ENCODE measurements at regions not wholly inside any gene's neighbourhood (a gene's known extent, or its start where the extent isn't known, plus 50 kb on each side); places are given as distances from the start of the nearest gene placed in this dataset.

GRCh38 chr4:171142639-171143038 is 670.6 kb upstream of the GALNTL6 start:
- H3K27me3 Mint-ChIP-seq (ENCODE audit: insufficient read depth), result no peaks in the 10 kb centered on the region
- no peak overlapping the region for H3K4me3 Mint-ChIP-seq

GRCh38 chr4:171142045-171142444 is 671.2 kb upstream of the GALNTL6 start:
- H3K27me3 Mint-ChIP-seq (ENCODE audit: insufficient read depth), result no peaks in the 10 kb centered on the region
- no peaks in the 10 kb centered on the region for H3K36me3 Mint-ChIP-seq (ENCODE audit: low read depth)
- no peak for DNase-seq (ENCODE audit: low spot score)
- intact Hi-C loops (cut with micrococcal nuclease), result no loop called here
- no peak overlapping the region for H3K4me3 Mint-ChIP-seq
- H3K9me3 Mint-ChIP-seq, result peaks cover 3% of the 10 kb centered on the region
- no peaks in the 10 kb centered on the region for H3K4me1 Mint-ChIP-seq (ENCODE audit: low read depth)
- no peak overlapping the region for H3K27ac Mint-ChIP-seq

More at GRCh38 chr4:171142639-171143038, 670.6 kb upstream of the GALNTL6 start:
- intact Hi-C loops (cut with micrococcal nuclease), result no loop called here
- Mint-ChIP-seq H3K27ac (no peak overlapping the region), H3K36me3 (ENCODE audit: low read depth) (no peaks in the 10 kb centered on the region), H3K9me3 (peaks cover 3% of the 10 kb centered on the region), H3K4me1 (ENCODE audit: low read depth) (no peaks in the 10 kb centered on the region)
- DNase-seq (ENCODE audit: low spot score), result no peak

- Mint-ChIP-seq H3K27me3 (ENCODE audit: insufficient read depth) (no peaks in the 10 kb centered on the region), H3K4me1 (ENCODE audit: low read depth) (no peaks in the 10 kb centered on the region), H3K36me3 (ENCODE audit: low read depth) (no peaks in the 10 kb centered on the region), H3K4me3 (no peak overlapping the region), H3K27ac (no peak overlapping the region), H3K9me3 (no peaks in the 10 kb centered on the region)
- DNase-seq (ENCODE audit: low spot score), result no peak
- intact Hi-C loops (cut with micrococcal nuclease), result no loop called here
Observed at GRCh38 chr4:171130256-171130801, 682.9 kb upstream of the GALNTL6 start.

- intact Hi-C loops (cut with micrococcal nuclease), result no loop called here
- Mint-ChIP-seq H3K4me1 (ENCODE audit: low read depth) (no peaks in the 10 kb centered on the region), H3K27ac (no peak overlapping the region), H3K4me3 (no peak overlapping the region), H3K36me3 (ENCODE audit: low read depth) (no peaks in the 10 kb centered on the region), H3K9me3 (no peaks in the 10 kb centered on the region), H3K27me3 (ENCODE audit: insufficient read depth) (no peaks in the 10 kb centered on the region)
- no peak for DNase-seq (ENCODE audit: low spot score)
Observed at GRCh38 chr4:171118091-171118490, 695.1 kb upstream of the GALNTL6 start.

GRCh38 chr4:171117457-171117856 is 695.7 kb upstream of the GALNTL6 start:
- intact Hi-C loops (cut with micrococcal nuclease), result no loop called here

GRCh38 chr4:171101845-171102244 is 711.4 kb upstream of the GALNTL6 start:
- H3K9me3 Mint-ChIP-seq, result peaks cover 3% of the 10 kb centered on the region
- DNase-seq (ENCODE audit: low spot score), result no peak
- no peak overlapping the region for H3K27ac Mint-ChIP-seq
- H3K36me3 Mint-ChIP-seq (ENCODE audit: low read depth), result no peaks in the 10 kb centered on the region
- no peak overlapping the region for H3K4me3 Mint-ChIP-seq
- H3K4me1 Mint-ChIP-seq (ENCODE audit: low read depth), result no peaks in the 10 kb centered on the region
- intact Hi-C loops (cut with micrococcal nuclease), result no loop called here
- no peaks in the 10 kb centered on the region for H3K27me3 Mint-ChIP-seq (ENCODE audit: insufficient read depth)

More at GRCh38 chr4:171117457-171117856, 695.7 kb upstream of the GALNTL6 start:
- no peak overlapping the region for H3K27ac Mint-ChIP-seq
- no peaks in the 10 kb centered on the region for H3K9me3 Mint-ChIP-seq
- no peaks in the 10 kb centered on the region for H3K27me3 Mint-ChIP-seq (ENCODE audit: insufficient read depth)
- H3K36me3 Mint-ChIP-seq (ENCODE audit: low read depth), result no peaks in the 10 kb centered on the region
- no peak for DNase-seq (ENCODE audit: low spot score)
- H3K4me1 Mint-ChIP-seq (ENCODE audit: low read depth), result no peaks in the 10 kb centered on the region
- no peak overlapping the region for H3K4me3 Mint-ChIP-seq

- DNase-seq (ENCODE audit: low spot score), result no peak
- intact Hi-C loops (cut with micrococcal nuclease), result no loop called here
- Mint-ChIP-seq H3K9me3 (peaks cover 14% of the 10 kb centered on the region), H3K36me3 (ENCODE audit: low read depth) (no peaks in the 10 kb centered on the region), H3K4me3 (no peak overlapping the region), H3K27me3 (ENCODE audit: insufficient read depth) (no peaks in the 10 kb centered on the region), H3K27ac (no peak overlapping the region), H3K4me1 (ENCODE audit: low read depth) (no peaks in the 10 kb centered on the region)
Observed at GRCh38 chr4:171087089-171087488, 726.1 kb upstream of the GALNTL6 start.

GRCh38 chr4:171067422-171067821 is 745.8 kb upstream of the GALNTL6 start:
- intact Hi-C loops (cut with micrococcal nuclease), result no loop called here
- H3K27me3 Mint-ChIP-seq (ENCODE audit: insufficient read depth), result no peaks in the 10 kb centered on the region
- DNase-seq (ENCODE audit: low spot score), result no peak
- H3K36me3 Mint-ChIP-seq (ENCODE audit: low read depth), result no peaks in the 10 kb centered on the region
- H3K27ac Mint-ChIP-seq, result no peak overlapping the region
- H3K4me3 Mint-ChIP-seq, result no peak overlapping the region
- no peaks in the 10 kb centered on the region for H3K9me3 Mint-ChIP-seq
- no peaks in the 10 kb centered on the region for H3K4me1 Mint-ChIP-seq (ENCODE audit: low read depth)

- Mint-ChIP-seq H3K27ac (no peak overlapping the region), H3K36me3 (ENCODE audit: low read depth) (no peaks in the 10 kb centered on the region)
- DNase-seq (ENCODE audit: low spot score), result no peak
Observed at GRCh38 chr4:171049380-171049779, 763.8 kb upstream of the GALNTL6 start.

GRCh38 chr4:171042989-171043524 is 770.1 kb upstream of the GALNTL6 start:
- H3K4me1 Mint-ChIP-seq (ENCODE audit: low read depth), result no peaks in the 10 kb centered on the region
- intact Hi-C loops (cut with micrococcal nuclease), result no loop called here
- no peak overlapping the region for H3K4me3 Mint-ChIP-seq
- H3K27me3 Mint-ChIP-seq (ENCODE audit: insufficient read depth), result no peaks in the 10 kb centered on the region
- H3K27ac Mint-ChIP-seq, result no peak overlapping the region
- DNase-seq (ENCODE audit: low spot score), result no peak
- no peaks in the 10 kb centered on the region for H3K36me3 Mint-ChIP-seq (ENCODE audit: low read depth)
- H3K9me3 Mint-ChIP-seq, result no peaks in the 10 kb centered on the region

More at GRCh38 chr4:171049380-171049779, 763.8 kb upstream of the GALNTL6 start:
- H3K9me3 Mint-ChIP-seq, result no peaks in the 10 kb centered on the region
- H3K4me1 Mint-ChIP-seq (ENCODE audit: low read depth), result no peaks in the 10 kb centered on the region
- H3K4me3 Mint-ChIP-seq, result no peak overlapping the region
- intact Hi-C loops (cut with micrococcal nuclease), result no loop called here
- H3K27me3 Mint-ChIP-seq (ENCODE audit: insufficient read depth), result no peaks in the 10 kb centered on the region

- H3K9me3 Mint-ChIP-seq, result no peaks in the 10 kb centered on the region
- H3K27me3 Mint-ChIP-seq (ENCODE audit: insufficient read depth), result no peaks in the 10 kb centered on the region
- H3K27ac Mint-ChIP-seq, result no peak overlapping the region
- H3K4me3 Mint-ChIP-seq, result no peak overlapping the region
- no peak for DNase-seq (ENCODE audit: low spot score)
- H3K36me3 Mint-ChIP-seq (ENCODE audit: low read depth), result no peaks in the 10 kb centered on the region
- no peaks in the 10 kb centered on the region for H3K4me1 Mint-ChIP-seq (ENCODE audit: low read depth)
- intact Hi-C loops (cut with micrococcal nuclease), result no loop called here
Observed at GRCh38 chr4:171035909-171036308, 777.3 kb upstream of the GALNTL6 start.

- H3K4me3 Mint-ChIP-seq, result no peak overlapping the region
- H3K36me3 Mint-ChIP-seq (ENCODE audit: low read depth), result no peaks in the 10 kb centered on the region
- intact Hi-C loops (cut with micrococcal nuclease), result no loop called here
- no peaks in the 10 kb centered on the region for H3K9me3 Mint-ChIP-seq
- no peaks in the 10 kb centered on the region for H3K4me1 Mint-ChIP-seq (ENCODE audit: low read depth)
- H3K27ac Mint-ChIP-seq, result no peak overlapping the region
- DNase-seq (ENCODE audit: low spot score), result no peak
- no peaks in the 10 kb centered on the region for H3K27me3 Mint-ChIP-seq (ENCODE audit: insufficient read depth)
Observed at GRCh38 chr4:171031338-171031737, 781.9 kb upstream of the GALNTL6 start.

- Mint-ChIP-seq H3K4me1 (ENCODE audit: low read depth) (no peaks in the 10 kb centered on the region), H3K27ac (no peak overlapping the region), H3K4me3 (no peak overlapping the region), H3K36me3 (ENCODE audit: low read depth) (no peaks in the 10 kb centered on the region), H3K27me3 (ENCODE audit: insufficient read depth) (no peaks in the 10 kb centered on the region), H3K9me3 (no peaks in the 10 kb centered on the region)
- DNase-seq (ENCODE audit: low spot score), result no peak
- intact Hi-C loops (cut with micrococcal nuclease), result no loop called here
Observed at GRCh38 chr4:171025776-171026175, 787.4 kb upstream of the GALNTL6 start.

- intact Hi-C loops (cut with micrococcal nuclease), result no loop called here
- no peaks in the 10 kb centered on the region for H3K4me1 Mint-ChIP-seq (ENCODE audit: low read depth)
Observed at GRCh38 chr4:171025343-171025742, 787.9 kb upstream of the GALNTL6 start.

More at GRCh38 chr4:171025343-171025742, 787.9 kb upstream of the GALNTL6 start:
- no peak for DNase-seq (ENCODE audit: low spot score)
- Mint-ChIP-seq H3K27me3 (ENCODE audit: insufficient read depth) (no peaks in the 10 kb centered on the region), H3K36me3 (ENCODE audit: low read depth) (no peaks in the 10 kb centered on the region), H3K9me3 (no peaks in the 10 kb centered on the region), H3K27ac (no peak overlapping the region), H3K4me3 (no peak overlapping the region)

Measured in activated T-helper 1 cell treated with anti-CD3 and anti-CD28 coated beads, Interleukin-12 subunit alpha, Interleukin-12 subunit beta, Interleukin-2, Interleukin-4 antibody, amounts not matched to agents 30 ng/mL and 10 ng/mL and 1 ng/mL, durations not matched to agents 14 hours and 24 hours and 36 hours (primary cell).